D721Med (cell line): ENCODE measurements at regions not wholly inside any gene's neighbourhood (a gene's known extent, or its start where the extent isn't known, plus 50 kb on each side); places are given as distances from the start of the nearest gene placed in this dataset.

Source experiments
- DNase-seq: peaks from one replicate; pipeline ENCODE4 v3.0.0; 2011; ENCODE audit warnings: low spot score; ENCODE audit not compliant: insufficient read length
- FAIRE-seq: peaks from 2 replicates; lab custom pipeline; 2011; peaks lifted over from hg19 to GRCh38; lab: Jason Lieb, UNC
- CTCF ChIP-seq: IDR thresholded peaks from 2 replicates; pipeline ENCODE4 v1.5.1; 2012; ENCODE audit warnings: mild to moderate bottlenecking, control low read depth; ENCODE audit not compliant: insufficient read depth; ENCODE audit errors: missing control alignments

- DNase-seq = no peak
These were observed 73.4 kb upstream of the EDNRA start for GRCh38 chr4:147407261-147408045.

GRCh38 chr4:147408189-147408588, 72.7 kb upstream of the EDNRA start:
- DNase-seq (no peak), FAIRE-seq (no peak)
- TF ChIP-seq CTCF = no peak

More at GRCh38 chr4:147407261-147408045, 73.4 kb upstream of the EDNRA start:
- FAIRE-seq = no peak
- peak; percentile 9 for TF ChIP-seq CTCF

GRCh38 chr4:147409350-147409749, 71.5 kb upstream of the EDNRA start:
- DNase-seq (no peak), FAIRE-seq (no peak)
- TF ChIP-seq CTCF = no peak

- FAIRE-seq (no peak), DNase-seq (no peak)
- no peak for TF ChIP-seq CTCF
These were observed 62.7 kb upstream of the EDNRA start for GRCh38 chr4:147418226-147418625.

- DNase-seq (no peak), FAIRE-seq (no peak)
- TF ChIP-seq CTCF = no peak
These were observed 59.4 kb upstream of the EDNRA start for GRCh38 chr4:147421456-147421855.

- FAIRE-seq (no peak), DNase-seq (no peak)
- TF ChIP-seq CTCF = no peak
These were observed 57.7 kb upstream of the EDNRA start for GRCh38 chr4:147423229-147423628.

GRCh38 chr4:147425019-147425418, 55.9 kb upstream of the EDNRA start:
- no peak for TF ChIP-seq CTCF
- no peak for DNase-seq
- no peak for FAIRE-seq
